GM18907 (cell line): ENCODE measurements at regions not wholly inside any gene's neighbourhood (a gene's known extent, or its start where the extent isn't known, plus 50 kb on each side); places are given as distances from the start of the nearest gene placed in this dataset.

Source experiments
- ATAC-seq: cut with Tn5 transposase; IDR thresholded peaks from one replicate; pipeline ENCODE4 v1.9.1; 2021; ENCODE audit warnings: mild to moderate bottlenecking, moderate library complexity; ENCODE audit not compliant: unreplicated experiment

DNA sequence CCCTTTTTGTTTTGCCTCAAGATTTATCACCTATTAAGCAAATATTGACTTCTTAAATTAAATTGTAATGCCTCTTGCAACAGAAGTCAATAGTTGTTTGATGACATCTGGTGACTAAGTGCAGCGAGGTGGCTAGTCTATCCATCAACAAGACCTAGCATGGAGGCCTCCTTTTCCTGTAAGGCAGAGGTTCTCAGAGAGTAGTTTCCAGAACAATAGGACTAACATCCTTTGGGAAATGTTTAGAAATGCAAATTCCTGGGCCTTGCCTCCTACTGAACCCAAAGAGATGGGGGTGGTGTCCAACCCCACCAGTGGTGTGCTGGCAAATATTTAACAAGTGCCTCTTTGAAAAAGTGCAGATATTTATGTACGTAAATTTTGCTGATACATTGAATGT lies 143.7 kb downstream of the SCP2D1 start:
- no peak for ATAC-seq

DNA sequence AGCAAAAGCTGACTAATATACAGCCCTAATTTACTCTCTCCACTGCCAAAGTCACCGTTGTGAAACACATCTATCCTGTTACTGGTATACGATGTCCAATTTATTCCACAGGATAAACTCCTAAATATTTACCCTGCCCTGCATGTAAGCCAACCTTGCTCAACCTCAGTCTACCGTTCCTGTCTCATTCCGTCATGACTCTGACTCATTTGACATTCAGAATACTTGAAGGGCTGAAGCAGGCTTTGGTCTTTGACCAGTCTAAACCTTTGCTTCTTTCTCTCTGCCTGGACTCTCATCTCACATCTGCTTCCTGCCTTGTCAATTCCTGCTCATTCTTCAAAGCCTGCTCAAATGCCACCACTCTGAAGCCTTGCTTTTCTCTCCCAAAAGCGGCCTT lies 157.5 kb downstream of the SCP2D1 start:
- no peak for ATAC-seq

DNA sequence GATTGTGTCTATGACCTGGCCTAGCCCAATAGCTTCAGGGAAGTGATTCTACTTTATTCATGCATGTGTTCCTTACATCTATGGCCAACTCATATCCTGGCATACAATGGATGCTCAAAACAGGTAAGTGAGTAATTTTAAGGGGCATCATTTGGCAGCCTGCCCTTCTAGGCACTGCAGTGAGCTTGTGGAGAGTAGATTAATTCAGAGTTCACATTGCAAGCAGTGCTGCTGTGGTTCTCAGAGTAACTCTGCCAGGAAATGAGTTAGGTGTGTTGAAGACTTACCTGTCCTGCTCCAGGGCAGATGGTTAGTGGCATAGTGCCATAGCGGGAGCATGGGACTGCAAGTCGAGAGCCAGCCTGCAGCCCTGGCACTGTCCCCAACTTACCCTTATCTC lies 158.0 kb downstream of the SCP2D1 start:
- ATAC-seq: no peak

DNA sequence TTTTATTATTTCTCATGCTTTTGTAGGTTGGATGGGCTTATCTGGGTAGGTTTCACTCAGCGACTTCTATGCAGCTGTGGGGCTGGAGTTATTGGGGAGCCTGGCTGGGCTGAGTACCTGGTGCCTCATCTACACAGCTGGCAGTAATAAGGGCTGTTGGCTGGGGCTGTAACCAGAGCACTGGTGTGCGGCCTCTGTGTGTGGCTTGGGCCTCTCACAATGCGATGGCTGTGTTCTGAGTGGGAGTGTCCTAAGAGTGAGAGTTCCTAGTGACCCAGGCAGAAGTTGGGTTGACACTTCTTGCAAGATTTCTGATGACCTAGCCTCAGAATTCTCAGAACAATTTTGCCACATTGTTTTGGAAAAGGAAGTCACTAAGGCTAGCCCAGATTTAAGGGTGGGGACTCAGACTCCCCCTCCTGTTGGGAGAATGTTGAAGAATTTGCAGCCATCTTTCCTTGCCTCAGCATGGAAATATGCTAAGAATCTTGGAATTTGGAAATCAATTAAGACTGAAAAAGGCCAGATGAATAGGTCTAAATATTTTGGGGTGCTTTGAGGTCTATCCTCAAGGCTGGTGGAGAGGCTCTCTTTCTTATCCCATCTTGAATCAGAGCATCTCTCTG lies 158.8 kb downstream of the SCP2D1 start:
- no peak for ATAC-seq

DNA sequence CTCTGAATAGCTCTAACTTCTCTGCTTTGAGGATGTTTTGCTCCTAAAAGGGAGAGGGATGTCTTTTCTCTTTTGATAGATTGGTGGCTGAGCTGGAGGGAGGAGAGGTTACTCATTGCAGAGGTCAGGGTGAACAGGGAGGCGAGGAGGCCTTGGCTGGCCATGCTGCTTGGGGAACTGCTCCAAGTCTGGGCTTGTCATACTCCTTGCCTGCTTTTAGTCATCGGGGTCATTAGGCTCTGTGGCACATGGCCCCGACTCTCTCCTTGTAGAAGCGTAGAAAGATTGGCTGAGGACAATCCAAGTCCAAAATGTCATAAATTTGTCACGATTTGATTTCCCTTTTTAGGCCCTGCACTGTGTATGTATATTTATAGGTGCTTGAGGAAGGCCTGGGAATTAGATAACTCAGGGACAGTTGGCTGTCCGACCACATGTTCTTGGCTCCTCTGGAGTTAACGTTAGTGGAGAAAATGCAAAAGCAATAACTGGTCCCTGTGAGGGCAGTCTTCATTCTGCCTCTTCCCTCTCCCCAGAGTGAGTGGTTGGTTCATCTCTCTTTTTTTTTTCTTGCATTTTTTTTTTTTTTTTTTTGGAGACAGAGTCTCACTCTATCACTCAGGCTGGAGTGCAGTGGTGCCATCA lies 160.1 kb downstream of the SCP2D1 start:
- no peak for ATAC-seq

DNA sequence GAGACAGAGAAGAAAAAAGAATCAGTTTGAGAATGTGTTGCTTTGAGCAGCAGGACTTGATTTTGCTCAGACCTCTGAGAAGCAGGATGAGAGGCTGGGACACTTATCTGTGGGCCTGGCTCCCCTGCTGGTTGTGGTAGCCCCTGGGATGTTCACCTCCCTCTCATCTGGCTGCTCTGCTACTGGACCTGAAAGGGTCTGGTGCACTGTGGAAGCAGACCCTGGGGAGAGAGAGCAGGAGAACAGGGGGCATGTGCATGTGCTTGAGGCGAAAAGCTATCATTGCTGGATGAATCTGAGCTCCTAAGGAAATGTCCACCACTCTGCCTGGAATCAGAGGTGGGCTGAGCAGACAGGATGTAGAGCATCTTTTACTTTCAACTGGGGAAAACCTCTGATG lies 161.1 kb downstream of the SCP2D1 start:
- no peak for ATAC-seq

DNA sequence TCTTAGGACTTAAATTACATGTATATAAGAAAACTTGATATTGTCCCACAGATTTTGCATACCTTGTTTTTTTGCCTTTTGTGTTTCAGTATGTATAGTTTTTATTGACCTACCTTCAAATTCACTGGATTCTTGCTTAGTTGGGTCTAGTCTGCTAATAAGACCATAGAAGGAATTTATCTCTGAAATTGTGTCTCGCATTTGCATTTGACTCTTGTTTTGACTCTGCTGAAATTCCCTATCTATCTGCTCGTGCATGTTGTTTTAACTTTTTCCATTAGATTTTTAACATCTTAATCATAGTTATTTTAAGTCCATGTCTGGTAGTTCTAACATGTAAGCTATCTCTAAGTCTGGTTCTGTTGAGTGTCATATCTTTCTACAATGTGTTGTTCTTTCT lies 163.9 kb downstream of the SCP2D1 start:
- ATAC-seq: no peak

DNA sequence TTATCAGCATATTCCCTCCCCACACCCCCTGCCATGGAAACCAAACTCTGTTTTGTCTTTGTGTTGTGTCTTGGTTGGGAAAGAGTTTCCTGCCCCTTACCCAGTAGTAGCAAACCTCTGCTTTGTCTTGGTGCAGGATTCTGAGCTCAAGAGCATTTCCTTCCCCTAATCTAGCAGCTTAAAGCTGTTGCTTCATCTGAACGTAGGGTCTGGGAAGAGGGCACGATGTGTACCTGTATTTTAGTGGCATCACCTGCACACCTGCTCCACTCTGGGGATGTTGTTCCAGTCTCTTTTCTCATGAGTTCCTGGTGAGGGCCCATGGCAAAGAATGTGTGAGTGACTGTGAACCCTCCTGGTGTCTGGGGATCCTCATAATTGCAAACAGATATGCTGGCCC lies 164.7 kb downstream of the SCP2D1 start:
- no peak for ATAC-seq

DNA sequence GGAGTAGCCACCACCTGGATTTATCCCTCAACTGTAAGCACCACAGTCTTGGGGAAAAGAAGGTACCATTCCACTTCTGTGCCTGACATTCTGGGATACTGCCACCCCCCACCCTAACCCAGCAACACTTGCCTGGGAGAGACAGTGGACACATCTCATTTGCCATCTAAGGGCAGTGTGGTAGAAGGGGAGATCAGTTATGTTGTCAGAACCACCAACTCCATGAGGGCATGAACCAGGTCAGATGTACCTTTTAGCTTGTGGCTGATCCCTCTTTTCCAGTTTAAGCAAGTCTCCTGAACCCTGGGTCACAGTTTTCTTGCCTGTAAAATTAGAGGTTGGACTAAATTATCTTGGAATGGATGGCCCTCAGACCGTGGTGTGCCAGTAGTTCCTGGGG lies 165.5 kb downstream of the SCP2D1 start:
- no peak for ATAC-seq

DNA sequence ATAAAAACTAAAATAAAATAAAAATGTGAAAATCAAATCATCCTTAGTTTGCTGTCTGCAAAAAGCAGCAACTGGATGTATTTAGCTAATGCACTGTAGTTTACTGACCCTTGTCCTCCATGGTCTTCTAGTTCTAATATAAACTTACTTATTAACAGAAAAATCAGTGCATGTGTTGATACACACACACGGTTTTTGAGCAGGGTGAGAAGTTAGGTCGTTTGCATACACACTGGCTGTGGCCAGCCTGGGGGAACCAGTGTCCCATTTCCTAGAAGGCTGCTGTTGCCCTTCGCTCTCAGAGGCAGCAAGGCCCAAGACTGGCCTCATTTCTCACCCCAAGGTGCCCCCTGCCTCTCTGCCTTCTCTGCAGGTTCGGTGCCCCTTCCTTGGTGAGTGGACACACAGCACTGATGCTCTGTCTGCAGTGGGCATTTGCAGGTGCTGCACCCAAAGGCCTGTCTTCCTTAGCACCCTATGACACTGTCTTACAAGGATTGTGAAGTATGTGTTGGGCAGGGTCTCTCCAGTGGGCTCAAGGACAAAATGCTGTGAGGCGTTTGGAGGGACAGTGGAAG lies 168.5 kb downstream of the SCP2D1 start:
- no peak for ATAC-seq

DNA sequence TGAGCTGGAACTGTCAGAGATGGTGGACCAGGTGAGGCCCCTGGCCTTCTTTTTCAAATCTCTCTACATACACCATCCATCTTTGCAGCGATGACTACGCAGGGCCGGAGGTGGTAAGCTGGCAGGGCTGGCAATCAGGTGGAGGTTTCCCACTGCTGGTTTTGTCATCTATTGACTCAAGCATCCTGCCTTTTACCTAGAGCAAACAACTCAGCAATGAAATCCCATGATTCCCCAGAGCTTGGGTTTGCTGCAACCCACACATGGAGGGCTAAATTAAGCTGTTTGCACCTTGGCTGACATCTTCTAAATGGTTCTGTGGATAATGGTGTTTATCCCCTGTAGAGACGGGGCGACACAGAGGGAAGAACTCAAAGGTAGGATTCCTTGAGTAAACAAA lies 170.2 kb downstream of the SCP2D1 start:
- no peak for ATAC-seq

DNA sequence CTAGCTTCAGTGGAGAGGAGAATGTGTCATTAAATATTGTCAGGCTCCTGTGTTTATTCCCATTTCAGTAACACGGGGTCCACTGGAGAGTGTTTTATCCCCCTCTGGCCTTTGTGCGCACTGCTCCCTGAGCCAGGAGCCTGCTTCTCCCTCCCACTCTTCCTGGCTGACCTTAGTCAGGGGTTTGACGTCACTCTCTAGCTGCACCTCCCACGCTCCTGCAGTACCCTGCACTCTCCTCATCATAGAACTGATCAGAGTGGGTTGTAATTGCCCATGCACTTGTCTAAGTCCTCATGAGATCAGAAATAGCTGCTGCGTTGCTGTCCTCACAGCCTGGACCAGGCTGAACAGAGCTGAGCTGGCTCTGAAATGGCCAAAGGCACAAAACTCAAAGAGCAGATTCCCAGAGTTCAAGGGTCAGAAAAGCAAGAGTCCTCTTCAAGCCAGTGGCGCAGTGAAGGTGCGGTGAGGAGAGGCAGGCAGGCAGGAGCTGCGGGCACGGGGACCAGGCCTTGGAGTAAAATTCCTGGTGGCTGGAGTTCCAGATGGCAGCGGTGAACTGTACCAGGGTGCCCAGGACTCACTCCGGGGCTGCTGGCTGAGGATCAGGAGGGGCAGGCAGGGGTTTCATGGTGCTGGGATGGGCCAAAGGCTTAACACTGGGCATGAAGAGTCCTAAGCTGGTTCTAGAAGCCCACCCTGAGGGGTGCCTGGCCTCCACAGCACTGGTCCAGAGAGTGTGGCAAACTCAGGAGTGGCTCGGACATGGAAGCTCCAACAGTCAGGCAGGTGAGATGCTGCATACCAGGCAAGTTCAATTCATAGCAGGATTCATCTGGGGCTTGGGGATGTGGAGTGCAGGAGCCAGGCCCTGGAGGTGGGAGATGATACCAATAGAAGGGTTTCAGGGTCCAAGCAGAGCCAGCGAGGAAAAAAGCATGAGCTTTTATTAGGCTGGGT lies 170.9 kb downstream of the SCP2D1 start:
- no peak for ATAC-seq

DNA sequence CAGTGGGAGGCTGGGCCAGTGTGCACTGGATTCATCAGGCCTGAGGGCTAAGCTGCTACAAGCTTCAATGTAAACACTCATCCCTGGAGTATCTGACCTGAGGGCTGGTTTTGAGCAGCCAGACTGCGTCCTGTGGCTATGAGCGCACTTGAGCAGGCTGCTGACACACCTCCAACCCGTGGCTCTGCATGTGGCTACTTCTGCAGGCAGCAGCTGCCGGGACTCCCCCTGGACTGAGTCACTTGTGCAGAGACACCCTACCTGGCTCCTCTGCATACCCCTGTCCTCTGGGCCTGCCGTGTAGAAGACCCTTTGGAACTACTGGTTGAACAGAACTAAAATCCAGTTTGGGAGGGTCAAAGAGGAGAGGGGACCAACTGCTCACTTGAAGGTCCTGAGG lies 172.0 kb downstream of the SCP2D1 start:
- ATAC-seq: no peak

DNA sequence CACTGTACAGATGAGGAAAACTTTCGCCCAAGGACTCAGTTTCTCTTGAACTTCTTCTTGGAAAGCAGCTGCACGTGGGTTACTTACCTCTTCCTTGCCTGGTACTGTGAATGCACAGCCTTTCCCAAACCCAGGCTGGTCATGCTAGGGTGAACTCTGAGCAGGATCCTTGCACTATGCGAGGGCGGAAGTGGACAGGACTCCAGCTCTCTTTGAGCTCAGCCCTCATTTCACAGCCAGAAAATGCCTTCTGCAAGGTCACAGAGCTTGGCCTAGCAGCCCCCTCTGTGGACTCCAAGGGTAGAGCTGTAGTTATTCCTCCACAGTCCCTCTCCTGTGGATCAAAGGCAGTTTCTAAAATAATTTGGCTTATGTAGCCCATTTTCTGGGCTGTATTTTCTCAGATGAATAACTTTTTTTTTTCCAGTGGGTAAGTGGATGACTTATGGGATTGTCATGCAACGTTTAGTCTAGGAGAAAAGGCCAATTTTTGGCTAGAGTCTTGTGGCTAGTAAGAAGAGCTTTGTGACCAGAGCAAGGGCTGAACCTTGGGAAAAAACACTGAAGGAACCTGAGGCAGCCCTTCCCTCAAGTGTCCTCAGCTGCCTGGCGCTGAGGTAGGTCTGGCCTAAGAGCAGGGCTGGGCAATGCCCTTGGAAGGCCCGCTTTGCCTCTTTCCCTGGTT lies 172.7 kb downstream of the SCP2D1 start:
- ATAC-seq: no peak

DNA sequence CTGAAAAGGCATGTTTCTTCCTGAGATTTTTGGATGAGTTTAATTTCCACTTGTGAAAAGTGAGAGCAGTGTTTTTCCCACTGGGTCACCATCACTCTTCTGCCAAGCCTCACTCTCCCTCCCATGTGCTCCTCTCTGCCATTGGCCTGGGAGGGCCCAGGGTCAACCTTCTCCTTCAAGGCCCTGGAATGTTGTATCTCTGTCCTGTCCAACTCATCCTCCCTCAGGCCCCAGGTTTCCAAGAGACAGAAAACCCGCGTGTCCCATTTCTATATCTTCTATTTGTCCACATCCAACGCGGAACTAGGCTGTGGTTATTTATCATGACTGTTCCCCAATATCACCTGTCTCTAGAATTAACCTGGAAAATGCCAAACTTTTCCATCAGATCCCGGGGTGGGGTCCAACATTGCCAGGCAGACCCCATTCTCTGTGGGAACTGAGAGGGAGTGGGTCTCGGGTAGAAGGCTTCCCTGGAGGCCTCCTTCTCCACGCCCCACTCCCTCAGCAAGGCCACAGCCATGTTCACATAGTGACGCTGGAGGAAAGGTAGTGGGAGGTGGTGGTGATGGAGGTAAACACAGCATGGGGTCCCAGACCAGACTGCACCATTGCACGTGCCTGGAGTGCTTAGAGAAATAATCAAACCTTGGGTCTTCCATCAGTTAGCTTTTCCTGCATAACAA lies 173.5 kb downstream of the SCP2D1 start:
- no peak for ATAC-seq

DNA sequence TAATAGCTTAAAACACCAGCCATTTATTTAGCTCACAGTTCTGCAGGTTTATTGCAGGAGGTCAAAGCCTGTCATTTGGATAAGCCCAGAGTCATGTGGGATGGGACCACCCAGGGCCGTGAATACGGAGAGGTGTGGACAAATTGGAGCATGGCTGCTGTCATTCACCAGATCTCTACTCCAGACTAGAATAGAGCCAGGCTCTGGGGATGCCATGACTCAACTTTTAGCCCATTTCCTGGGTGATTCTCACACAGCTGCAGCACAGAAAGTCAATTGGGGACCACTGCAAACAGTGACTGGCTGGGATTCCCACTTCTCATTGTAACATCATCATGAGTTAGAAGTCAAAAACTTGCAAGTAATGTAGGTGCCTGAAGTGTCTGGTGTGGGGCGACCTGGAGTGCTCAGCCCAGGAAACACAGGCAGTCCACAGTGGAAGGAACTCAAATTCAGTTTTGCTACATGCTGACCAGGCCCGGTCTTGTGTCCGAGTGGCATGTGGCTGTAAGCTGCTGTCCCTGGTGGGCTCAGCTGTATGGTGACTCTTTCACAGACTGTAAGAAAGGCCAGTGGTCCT lies 174.3 kb downstream of the SCP2D1 start:
- no peak for ATAC-seq

DNA sequence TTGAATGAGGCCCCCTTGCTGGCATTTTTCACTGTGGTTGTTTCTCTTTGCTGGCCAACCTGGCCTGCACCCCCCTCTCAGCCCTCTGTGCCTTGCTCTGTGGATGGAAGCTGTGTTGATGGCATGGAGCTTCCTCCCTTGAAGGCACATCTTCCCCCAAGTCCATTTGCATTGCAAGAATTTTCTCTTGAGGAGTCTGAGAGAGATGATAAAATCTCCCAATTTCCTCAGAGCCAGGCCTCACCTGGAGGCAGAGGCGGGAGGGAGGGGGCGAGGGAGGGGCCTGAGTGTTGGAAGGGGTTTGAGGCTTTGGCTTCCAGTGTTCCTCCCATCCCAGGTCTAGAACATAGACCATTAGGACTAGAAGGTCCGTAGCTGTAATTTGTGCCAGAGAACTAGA lies 175.1 kb downstream of the SCP2D1 start:
- ATAC-seq: no peak

DNA sequence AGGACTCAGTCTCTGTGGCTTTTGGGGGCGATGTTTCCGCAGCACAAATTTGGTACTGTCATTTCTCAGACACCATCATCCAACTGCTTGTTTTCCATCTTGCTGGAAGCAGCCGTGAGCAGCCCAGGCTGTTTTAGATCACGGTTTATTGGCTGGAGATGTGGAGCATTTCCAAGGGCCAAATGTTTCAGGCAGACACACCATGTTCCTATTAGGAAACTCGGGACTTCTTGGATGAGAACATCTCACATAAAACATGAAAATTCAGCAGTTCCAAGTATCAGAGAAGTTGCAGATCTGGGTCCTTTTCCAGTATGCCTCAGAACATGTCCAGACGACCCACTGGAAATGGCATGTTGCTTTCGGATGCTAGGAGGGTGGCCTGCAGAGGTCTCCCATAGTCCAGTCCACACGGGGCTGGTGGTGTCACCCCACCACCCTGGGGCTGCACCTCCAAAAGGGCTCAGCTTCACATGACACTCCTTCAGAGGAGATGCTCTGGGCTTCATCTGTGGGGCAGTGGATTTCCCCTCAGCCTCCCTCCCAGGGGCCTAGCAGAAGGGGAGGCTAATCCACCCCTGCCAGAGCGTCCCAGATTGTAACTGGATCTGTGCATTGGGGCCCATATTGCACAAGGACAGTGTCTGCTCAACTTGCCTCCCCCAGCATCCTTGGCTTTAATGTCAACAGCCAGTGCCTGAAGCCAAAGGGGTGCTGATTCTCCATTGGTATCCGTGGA lies 176.3 kb downstream of the SCP2D1 start:
- no peak for ATAC-seq

DNA sequence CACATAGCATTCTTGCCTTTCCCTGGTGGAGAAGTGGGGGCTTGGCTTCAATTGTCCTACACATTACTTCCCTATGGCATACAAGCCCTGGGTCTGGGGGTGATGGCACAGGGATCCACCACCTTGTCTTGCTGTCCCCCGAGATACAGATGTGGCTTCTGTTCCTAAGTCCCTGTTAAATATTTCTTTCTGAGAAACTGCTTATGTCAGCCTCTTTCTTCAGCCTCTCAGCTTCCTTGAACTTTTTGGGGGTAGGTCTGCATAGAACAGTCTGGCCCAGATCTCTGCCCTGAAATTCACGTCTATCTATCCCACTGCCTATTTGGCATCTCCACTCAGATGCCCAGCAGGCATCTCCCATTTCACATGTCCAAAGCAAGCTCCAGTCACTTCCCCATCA lies 177.4 kb downstream of the SCP2D1 start:
- ATAC-seq: no peak
